ENCODE measurements at regions not wholly inside any gene's neighbourhood (a gene's known extent, or its start where the extent isn't known, plus 50 kb on each side); places are given as distances from the start of the nearest gene placed in this dataset.

GRCh38 chr10:124236816-124237215 is 143.4 kb upstream of the CHST15 start:
- DNase-seq (ENCODE audit: low spot score), result no peak
- in situ Hi-C loops (cut with HindIII; ENCODE audit: low sequenced_read_pairs), result no loop called here

GRCh38 chr10:124236136-124236535 is 142.7 kb upstream of the CHST15 start:
- in situ Hi-C loops (cut with HindIII; ENCODE audit: low sequenced_read_pairs), result no loop called here
- no peak for DNase-seq (ENCODE audit: low spot score)

GRCh38 chr10:124235232-124235631 is 141.8 kb upstream of the CHST15 start:
- no peak for DNase-seq (ENCODE audit: low spot score)
- in situ Hi-C loops (cut with HindIII; ENCODE audit: low sequenced_read_pairs), result no loop called here

GRCh38 chr10:124233546-124234138 is 140.2 kb upstream of the CHST15 start:
- no peak for DNase-seq (ENCODE audit: low spot score)

GRCh38 chr10:124232686-124233545 is 139.5 kb upstream of the CHST15 start:
- in situ Hi-C loops (cut with HindIII; ENCODE audit: low sequenced_read_pairs), result no loop called here
- DNase-seq (ENCODE audit: low spot score), result no peak

More at GRCh38 chr10:124233546-124234138, 140.2 kb upstream of the CHST15 start:
- in situ Hi-C loops (cut with HindIII; ENCODE audit: low sequenced_read_pairs), result no loop called here

- no peak for DNase-seq (ENCODE audit: low spot score)
- in situ Hi-C loops (cut with HindIII; ENCODE audit: low sequenced_read_pairs), result no loop called here
Observed at GRCh38 chr10:124231168-124232155, 138.1 kb upstream of the CHST15 start.

- DNase-seq (ENCODE audit: low spot score), result no peak
- in situ Hi-C loops (cut with HindIII; ENCODE audit: low sequenced_read_pairs), result no loop called here
Observed at GRCh38 chr10:124230635-124231167, 137.3 kb upstream of the CHST15 start.

- DNase-seq (ENCODE audit: low spot score), result no peak
- in situ Hi-C loops (cut with HindIII; ENCODE audit: low sequenced_read_pairs), result no loop called here
Observed at GRCh38 chr10:124229989-124230634, 136.7 kb upstream of the CHST15 start.

GRCh38 chr10:124229201-124229988 is 136.0 kb upstream of the CHST15 start:
- in situ Hi-C loops (cut with HindIII; ENCODE audit: low sequenced_read_pairs), result no loop called here
- no peak for DNase-seq (ENCODE audit: low spot score)

- DNase-seq (ENCODE audit: low spot score), result no peak
- in situ Hi-C loops (cut with HindIII; ENCODE audit: low sequenced_read_pairs), result no loop called here
Observed at GRCh38 chr10:124228471-124228870, 135.1 kb upstream of the CHST15 start.

- DNase-seq (ENCODE audit: low spot score), result no peak
- in situ Hi-C loops (cut with HindIII; ENCODE audit: low sequenced_read_pairs), result no loop called here
Observed at GRCh38 chr10:124227988-124228387, 134.6 kb upstream of the CHST15 start.

- DNase-seq (ENCODE audit: low spot score), result no peak
- in situ Hi-C loops (cut with HindIII; ENCODE audit: low sequenced_read_pairs), result no loop called here
Observed at GRCh38 chr10:124227055-124227975, 133.9 kb upstream of the CHST15 start.

- no peak for DNase-seq (ENCODE audit: low spot score)
- in situ Hi-C loops (cut with HindIII; ENCODE audit: low sequenced_read_pairs), result no loop called here
Observed at GRCh38 chr10:124226271-124227054, 133.1 kb upstream of the CHST15 start.

- in situ Hi-C loops (cut with HindIII; ENCODE audit: low sequenced_read_pairs), result no loop called here
- no peak for DNase-seq (ENCODE audit: low spot score)
Observed at GRCh38 chr10:124225467-124226270, 132.3 kb upstream of the CHST15 start.

GRCh38 chr10:124225029-124225466 is 131.7 kb upstream of the CHST15 start:
- DNase-seq (ENCODE audit: low spot score), result no peak

More at GRCh38 chr10:124225029-124225466, 131.7 kb upstream of the CHST15 start:
- in situ Hi-C loops (cut with HindIII; ENCODE audit: low sequenced_read_pairs), result no loop called here

Measured in G401 (cell line).